MM.1S (cell line): ENCODE measurements at regions not wholly inside any gene's neighbourhood (a gene's known extent, or its start where the extent isn't known, plus 50 kb on each side); places are given as distances from the start of the nearest gene placed in this dataset.

Experiments used
- DNase-seq: peaks from one replicate; pipeline ENCODE4 v3.0.0-alpha.2; 2015
- H2AFZ ChIP-seq: fragments of 300-600 bp; sonication (generic); 2 replicates; pipeline ENCODE4 v1.6.0; 2016; ENCODE audit warnings: antibody characterized with exemption, low read length
- H3F3A ChIP-seq: fragments of 300-600 bp; sonication (generic); 2 replicates; pipeline ENCODE4 v1.6.1; 2016; ENCODE audit warnings: mild to moderate bottlenecking, antibody characterized with exemption, low read length, moderate library complexity, mixed read lengths; ENCODE audit not compliant: insufficient read depth
- H3K27ac ChIP-seq: fragments of 300-600 bp; sonication (generic); 2 replicates; pipeline ENCODE4 v1.5.1; 2016; ENCODE audit warnings: mild to moderate bottlenecking, low read length
- H3K27me3 ChIP-seq: fragments of 300-600 bp; sonication (generic); replicated peaks from 2 replicates; pipeline ENCODE4 v1.6.0; 2016; ENCODE audit warnings: low read length; ENCODE audit not compliant: insufficient read depth
- H3K36me3 ChIP-seq: fragments of 300-600 bp; sonication (generic); replicated peaks from 2 replicates; pipeline ENCODE4 v1.6.1; 2016; ENCODE audit warnings: mild to moderate bottlenecking, low read length, mixed read lengths; ENCODE audit not compliant: insufficient read depth
- H3K4me1 ChIP-seq: fragments of 300-600 bp; sonication (generic); 2 replicates; pipeline ENCODE4 v1.6.1; 2016; ENCODE audit warnings: low read length, mixed read lengths
- H3K4me2 ChIP-seq: fragments of 300-600 bp; sonication (generic); 2 replicates; pipeline ENCODE4 v1.6.0; 2016; ENCODE audit warnings: low read depth, low read length
- H3K4me3 ChIP-seq: fragments of 300-600 bp; sonication (generic); 2 replicates; pipeline ENCODE4 v1.5.1; 2016; ENCODE audit warnings: low read length, mixed read lengths
- H3K79me2 ChIP-seq: fragments of 300-600 bp; sonication (generic); 2 replicates; pipeline ENCODE4 v1.6.1; 2016; ENCODE audit warnings: mixed run types, low read length, mixed read lengths
- H3K9ac ChIP-seq: fragments of 300-600 bp; sonication (generic); 2 replicates; pipeline ENCODE4 v1.6.1; 2016; ENCODE audit warnings: low read length, mixed read lengths
- H3K9me2 ChIP-seq: fragments of 300-600 bp; sonication (generic); replicated peaks from 2 replicates; pipeline ENCODE4 v1.6.1; 2016; ENCODE audit warnings: mild to moderate bottlenecking, low read length, mixed read lengths; ENCODE audit not compliant: insufficient read depth
- H3K9me3 ChIP-seq: fragments of 300-600 bp; sonication (generic); replicated peaks from 2 replicates; pipeline ENCODE4 v1.6.1; 2016; ENCODE audit warnings: mild to moderate bottlenecking, low read length, mixed read lengths; ENCODE audit not compliant: insufficient read depth
- H4K20me1 ChIP-seq: fragments of 300-600 bp; sonication (generic); 2 replicates; pipeline ENCODE4 v1.6.1; 2016; ENCODE audit warnings: mild to moderate bottlenecking, low read length, moderate library complexity, mixed read lengths; ENCODE audit not compliant: insufficient read depth
- EZH2 ChIP-seq: fragments of 300-600 bp; sonication (generic); optimal IDR thresholded peaks from 2 replicates; pipeline ENCODE3; 2017; ENCODE audit warnings: low read depth, mild to moderate bottlenecking, antibody characterized with exemption, low read length, mixed read lengths
- EZH2phosphoT487 ChIP-seq: fragments of 300-600 bp; sonication (generic); IDR thresholded peaks from 2 replicates; pipeline ENCODE4 v1.6.1; 2018; ENCODE audit warnings: antibody characterized with exemption, low read length
- TF ChIP-seq, protein P1 (sequence below): fragments of 300-600 bp; sonication (generic); IDR thresholded peaks from 2 replicates; pipeline ENCODE4 v1.5.1; 2016; ENCODE audit warnings: antibody characterized with exemption, low read length, mixed read lengths

GRCh38 chrX:45718676-45719075 lies 518.0 kb upstream of the DIPK2B start:
- no peak overlapping the region for H3K4me3 ChIP-seq
- H3F3A ChIP-seq: no peaks in the 10 kb centered on the region
- no peaks in the 10 kb centered on the region for H3K36me3 ChIP-seq
- H3K4me1 ChIP-seq: peaks cover 9% of the 10 kb centered on the region; the same call in 1 of the 2 replicates
- H3K9me3 ChIP-seq: no peaks in the 10 kb centered on the region
- TF ChIP-seq, protein P1, sequence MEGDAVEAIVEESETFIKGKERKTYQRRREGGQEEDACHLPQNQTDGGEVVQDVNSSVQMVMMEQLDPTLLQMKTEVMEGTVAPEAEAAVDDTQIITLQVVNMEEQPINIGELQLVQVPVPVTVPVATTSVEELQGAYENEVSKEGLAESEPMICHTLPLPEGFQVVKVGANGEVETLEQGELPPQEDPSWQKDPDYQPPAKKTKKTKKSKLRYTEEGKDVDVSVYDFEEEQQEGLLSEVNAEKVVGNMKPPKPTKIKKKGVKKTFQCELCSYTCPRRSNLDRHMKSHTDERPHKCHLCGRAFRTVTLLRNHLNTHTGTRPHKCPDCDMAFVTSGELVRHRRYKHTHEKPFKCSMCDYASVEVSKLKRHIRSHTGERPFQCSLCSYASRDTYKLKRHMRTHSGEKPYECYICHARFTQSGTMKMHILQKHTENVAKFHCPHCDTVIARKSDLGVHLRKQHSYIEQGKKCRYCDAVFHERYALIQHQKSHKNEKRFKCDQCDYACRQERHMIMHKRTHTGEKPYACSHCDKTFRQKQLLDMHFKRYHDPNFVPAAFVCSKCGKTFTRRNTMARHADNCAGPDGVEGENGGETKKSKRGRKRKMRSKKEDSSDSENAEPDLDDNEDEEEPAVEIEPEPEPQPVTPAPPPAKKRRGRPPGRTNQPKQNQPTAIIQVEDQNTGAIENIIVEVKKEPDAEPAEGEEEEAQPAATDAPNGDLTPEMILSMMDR: no peak
- TF ChIP-seq EZH2: no peak
- no peak for TF ChIP-seq EZH2phosphoT487
- no peaks in the 10 kb centered on the region for H3K79me2 ChIP-seq
- no peak overlapping the region for H3K9ac ChIP-seq
- no peak overlapping the region for H2AFZ ChIP-seq
- no peaks in the 10 kb centered on the region for H3K9me2 ChIP-seq
- H3K27me3 ChIP-seq: no peaks in the 10 kb centered on the region
- H3K4me2 ChIP-seq: no peak overlapping the region
- H3K27ac ChIP-seq: no peak overlapping the region
- no peak for DNase-seq
- no peaks in the 10 kb centered on the region for H4K20me1 ChIP-seq

DNA sequence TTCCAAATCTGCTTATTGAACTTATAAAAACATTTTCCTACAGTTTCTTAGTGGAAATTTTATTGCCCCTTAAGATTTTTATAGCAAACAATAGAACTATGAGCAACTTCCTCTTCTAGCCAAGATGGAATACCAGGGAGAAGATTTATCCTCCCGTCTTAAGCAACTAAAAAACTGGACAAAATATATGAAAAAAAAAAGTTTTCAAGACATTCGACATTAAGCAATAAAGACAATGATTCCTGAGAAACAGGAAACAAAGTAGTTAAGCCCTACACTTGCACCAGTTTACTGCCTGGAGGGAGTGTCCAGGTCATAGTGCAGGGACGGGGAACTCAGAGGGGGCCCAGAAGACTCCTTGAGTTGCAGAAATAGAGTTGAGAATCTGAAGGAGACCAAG lies 516.1 kb upstream of the DIPK2B start:
- no peak overlapping the region for H2AFZ ChIP-seq
- H3K79me2 ChIP-seq: no peaks in the 10 kb centered on the region
- no peaks in the 10 kb centered on the region for H4K20me1 ChIP-seq
- peaks cover 9% of the 10 kb centered on the region; the same call in 1 of the 2 replicates for H3K4me1 ChIP-seq
- DNase-seq: no peak
- H3K9me2 ChIP-seq: no peaks in the 10 kb centered on the region
- H3K4me2 ChIP-seq: no peak overlapping the region
- H3K4me3 ChIP-seq: no peak overlapping the region
- no peaks in the 10 kb centered on the region for H3K27me3 ChIP-seq
- no peaks in the 10 kb centered on the region for H3K9me3 ChIP-seq
- no peaks in the 10 kb centered on the region for H3F3A ChIP-seq
- no peak overlapping the region for H3K27ac ChIP-seq
- H3K36me3 ChIP-seq: no peaks in the 10 kb centered on the region
- no peak for TF ChIP-seq EZH2phosphoT487
- TF ChIP-seq, protein P1: no peak
- no peak for TF ChIP-seq EZH2
- no peak overlapping the region for H3K9ac ChIP-seq

DNA sequence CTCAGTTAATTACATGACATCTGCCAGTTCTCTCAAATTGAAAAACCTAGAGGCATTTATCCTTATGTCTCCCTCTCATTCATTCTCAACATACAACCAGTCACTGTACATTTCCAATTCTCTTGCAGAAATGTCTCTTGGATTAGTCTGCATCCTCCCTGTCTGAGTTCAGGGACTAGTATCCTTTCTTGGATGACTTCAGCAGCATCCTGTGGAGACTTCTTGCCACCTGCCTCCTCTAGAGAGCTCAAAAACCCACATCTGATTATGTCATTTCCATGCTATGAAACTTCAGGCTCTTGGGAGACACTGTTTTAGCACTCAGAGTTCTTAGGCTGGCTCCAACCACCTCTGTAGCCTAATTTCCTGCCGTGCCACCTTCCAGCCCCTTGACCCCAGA lies 515.1 kb upstream of the DIPK2B start:
- Histone ChIP-seq H3K27me3 (no peaks in the 10 kb centered on the region), H3K27ac (no peak overlapping the region), H3F3A (no peaks in the 10 kb centered on the region), H2AFZ (no peak overlapping the region), H4K20me1 (no peaks in the 10 kb centered on the region), H3K9me2 (no peaks in the 10 kb centered on the region), H3K36me3 (no peaks in the 10 kb centered on the region), H3K4me3 (no peak overlapping the region), H3K9ac (no peak overlapping the region), H3K9me3 (no peaks in the 10 kb centered on the region), H3K79me2 (no peaks in the 10 kb centered on the region), H3K4me1 (peaks cover 9% of the 10 kb centered on the region; the same call in 1 of the 2 replicates), H3K4me2 (no peak overlapping the region)
- TF ChIP-seq EZH2: no peak
- TF ChIP-seq, protein P1: no peak
- TF ChIP-seq EZH2phosphoT487: no peak
- no peak for DNase-seq

GRCh38 chrX:45714866-45715265 lies 514.2 kb upstream of the DIPK2B start:
- Histone ChIP-seq H4K20me1 (no peaks in the 10 kb centered on the region), H3K27ac (no peak overlapping the region), H3F3A (no peaks in the 10 kb centered on the region), H3K9me3 (no peaks in the 10 kb centered on the region), H2AFZ (no peak overlapping the region), H3K4me3 (no peak overlapping the region), H3K4me2 (no peak overlapping the region; the same call in 1 of the 2 replicates), H3K4me1 (peaks cover 9% of the 10 kb centered on the region; the same call in 1 of the 2 replicates), H3K9ac (no peak overlapping the region), H3K79me2 (no peaks in the 10 kb centered on the region), H3K27me3 (no peaks in the 10 kb centered on the region), H3K9me2 (no peaks in the 10 kb centered on the region), H3K36me3 (no peaks in the 10 kb centered on the region)
- DNase-seq: no peak
- TF ChIP-seq EZH2 (no peak), EZH2phosphoT487 (no peak)
- TF ChIP-seq, protein P1: no peak
